GM12878 (cell line): ENCODE measurements at regions not wholly inside any gene's neighbourhood (a gene's known extent, or its start where the extent isn't known, plus 50 kb on each side); places are given as distances from the start of the nearest gene placed in this dataset.
A peak's percentile ranks its signal among the peaks of the same experiment; 100 is the strongest.

Source experiments
- ATAC-seq: fragments of 200-7000 bp; cut with Tn5 transposase; 3 replicates; pipeline ENCODE4 v1.9.1; 2020; ENCODE audit warnings: mild to moderate bottlenecking, moderate library complexity
- BruUV-seq: library from RNA; stranded (reverse); fragments of 400-500 nt; replicated peaks from 2 replicates; lab custom pipeline; 2021; lab: Mats Ljungman, UMichigan
- CTCF ChIA-PET: fragments of 300-600 bp; sonication (Branson Sonifier 250); formaldehyde crosslinking; extraction: SDS; loops from one replicate; lab custom pipeline; 2021; ENCODE audit warnings: inconsistent platforms; lab: Yijun Ruan, JAX
- POLR2A ChIA-PET: fragments of 350-600 bp; formaldehyde crosslinking; extraction: SDS; loops from one replicate; lab custom pipeline; 2021; ENCODE audit warnings: inconsistent platforms; lab: Charles Lee
- RAD21 ChIA-PET: fragments of 300-600 bp; sonication (Branson Sonifier 250); formaldehyde crosslinking; loops from one replicate; lab custom pipeline; 2023; ENCODE audit warnings: antibody characterized with exemption; ENCODE audit not compliant: unreplicated experiment; lab: Charles Lee
- SMC1A ChIA-PET: fragments of 300-600 bp; sonication (Branson Sonifier 250); formaldehyde crosslinking; loops from one replicate; lab custom pipeline; 2023; ENCODE audit not compliant: unreplicated experiment, uncharacterized antibody; lab: Charles Lee
- DNase-seq: peaks from one replicate; pipeline ENCODE4 v3.0.0-alpha.2; 2011; ENCODE audit warnings: low read depth, low spot score
- FAIRE-seq: peaks from 3 replicates; lab custom pipeline; 2011; peaks lifted over from hg19 to GRCh38; lab: Jason Lieb, UNC
- H2AFZ ChIP-seq: 2 replicates; pipeline ENCODE4 v1.6.0; 2011; ENCODE audit warnings: low read depth, low read length, control low read depth; ENCODE audit not compliant: control insufficient read depth
- H3K27ac ChIP-seq: 2 replicates; pipeline ENCODE4 v1.5.1; 2011; ENCODE audit warnings: control low read depth; ENCODE audit not compliant: control insufficient read depth, insufficient read depth
- H3K27me3 ChIP-seq, 2 experiments: replicated peaks in 1 of 2; 2 replicates each; pipeline versions ENCODE4 v1.6.0 to v1.6.1; 2011; ENCODE audit warnings: low read length in 1 of 2; ENCODE audit not compliant: control insufficient read depth in 2 of 2, insufficient read depth in 2 of 2
- H3K36me3 ChIP-seq, 2 experiments: 2 replicates each; pipeline ENCODE4 v1.5.1; 2011; ENCODE audit warnings: low read length in 1 of 2; ENCODE audit not compliant: control insufficient read depth in 2 of 2, insufficient read depth in 2 of 2
- H3K4me1 ChIP-seq: 2 replicates; pipeline ENCODE4 v1.6.1; 2011; ENCODE audit warnings: mild to moderate bottlenecking, low read length, moderate library complexity, mixed read lengths; ENCODE audit not compliant: control insufficient read depth, insufficient read depth
- H3K4me2 ChIP-seq: 2 replicates; pipeline ENCODE4 v1.6.0; 2011; ENCODE audit warnings: control low read depth; ENCODE audit not compliant: control insufficient read depth, insufficient read depth
- H3K4me3 ChIP-seq: fragments of 200-600 bp; sonication (generic); 2 replicates; pipeline ENCODE4 v1.5.1; 2016
- H3K79me2 ChIP-seq: 2 replicates; pipeline ENCODE4 v1.6.0; 2011; ENCODE audit warnings: low read length; ENCODE audit not compliant: control insufficient read depth, insufficient read depth
- H3K9ac ChIP-seq: 2 replicates; pipeline ENCODE4 v1.8.0; 2011; ENCODE audit warnings: low read length, control low read depth, mixed read lengths; ENCODE audit not compliant: control insufficient read depth, insufficient read depth
- H3K9me3 ChIP-seq: replicated peaks from 3 replicates; pipeline ENCODE4 v1.5.1; 2011; ENCODE audit warnings: mild to moderate bottlenecking, low read length; ENCODE audit not compliant: control insufficient read depth, insufficient read depth
- H4K20me1 ChIP-seq: 2 replicates; pipeline ENCODE4 v1.6.0; 2011; ENCODE audit not compliant: control insufficient read depth, insufficient read depth
- ATF2 ChIP-seq: IDR thresholded peaks from 2 replicates; pipeline ENCODE4 v1.6.1; 2012; ENCODE audit warnings: low read length, inconsistent platforms
- KLF5 ChIP-seq: fragments of 450-650 bp; IDR thresholded peaks from 2 replicates; pipeline ENCODE4 v1.6.1; 2014; ENCODE audit warnings: mild to moderate bottlenecking; ENCODE audit not compliant: partially characterized antibody
- LARP7 ChIP-seq: fragments of 450-650 bp; IDR thresholded peaks from 2 replicates; pipeline ENCODE4 v1.6.1; 2017; ENCODE audit warnings: mild to moderate bottlenecking
- NBN ChIP-seq: fragments of 450-650 bp; IDR thresholded peaks from 2 replicates; pipeline ENCODE4 v1.6.1; 2016
- POLR2AphosphoS2 ChIP-seq: IDR thresholded peaks from 2 replicates; pipeline ENCODE4 v1.6.1; 2011; ENCODE audit warnings: low read depth, mild to moderate bottlenecking, low read length, improper control_type of control experiment, moderate library complexity
- TARDBP ChIP-seq: IDR thresholded peaks from 2 replicates; pipeline ENCODE4 v1.6.1; 2016; ENCODE audit warnings: borderline replicate concordance
- ZBTB33 ChIP-seq: fragments of 450-650 bp; IDR thresholded peaks from 2 replicates; pipeline ENCODE4 v1.6.1; 2017; ENCODE audit warnings: mild to moderate bottlenecking
- ZNF24 ChIP-seq: fragments of 450-650 bp; IDR thresholded peaks from 2 replicates; pipeline ENCODE4 v1.6.1; 2017; ENCODE audit warnings: antibody characterized with exemption, mild to moderate bottlenecking
- WGBS: methylation state at CpG from one replicate; pipeline ENCODE4 v1.1.6; 2016; ENCODE audit warnings: low lambda C conversion rate; ENCODE audit not compliant: insufficient replicate concordance, insufficient coverage; ENCODE audit errors: missing lambda C conversion rate; 5-methylcytosine and 5-hydroxymethylcytosine counted together
- in situ Hi-C: fragments of 300-500 bp; cut with MboI; formaldehyde crosslinking; loops from 9 replicates; pipeline ENCODE4 v1.14.3; 2018; ENCODE audit warnings: mixed read lengths
- intact Hi-C: fragments of 100-400 bp; cut with micrococcal nuclease; formaldehyde crosslinking; loops from one replicate; pipeline ENCODE4 v1.14.2; 2022; ENCODE audit not compliant: unreplicated experiment

GRCh38 chr2:8304821-8305766 lies 376.8 kb upstream of the ID2 start:
- no peak overlapping the region for H2AFZ ChIP-seq
- CTCF ChIA-PET: interaction anchor here (0.8 to 5.2 kb wide), 2 partner anchors 8 to 115 kb away, joined by 3 to 25 read pairs; no protein-coding TSS in a partner anchor
- RAD21 ChIA-PET: interaction anchor here (0.6 to 5.6 kb wide), 8 partner anchors 9 to 314 kb away, joined by 3 to 22 read pairs (median 3); no protein-coding TSS in a partner anchor
- POLR2A ChIA-PET: interaction anchor here (1.2 to 5.8 kb wide), 2 partner anchors 8 to 104 kb away, joined by 5 to 30 read pairs; no protein-coding TSS in a partner anchor
- no TSS peak for BruUV-seq
- no peaks in the 10 kb centered on the region for H3K79me2 ChIP-seq
- TF ChIP-seq NBN (no peak), TARDBP (no peak), ZNF24 (peak; percentile 38; the same call in 1 of the 2 replicates), ZBTB33 (no peak), POLR2AphosphoS2 (no peak), KLF5 (no peak), ATF2 (no peak), LARP7 (0 out of 2 replicates have a peak, but pooled peaks have one; percentile 32)
- H3K4me1 ChIP-seq: peaks cover 71% of the 10 kb centered on the region
- no peak overlapping the region for H3K4me2 ChIP-seq
- no peak overlapping the region for H3K4me3 ChIP-seq
- H3K9me3 ChIP-seq: peaks cover 13% of the 10 kb centered on the region
- FAIRE-seq (no peak), DNase-seq (no peak), ATAC-seq (no peak)
- H3K9ac ChIP-seq: no peak overlapping the region
- no peaks in the 10 kb centered on the region; a peak in 2 of 4 replicates for H3K36me3 ChIP-seq
- in situ Hi-C loops (loop anchor here (5.0 kb wide), 3 partner anchors 172 to 377 kb away; partner anchors contain the start of gene ID2), intact Hi-C loops (loop anchor here (5.0 to 10.0 kb wide), 5 partner anchors 72 to 578 kb away; no protein-coding TSS in a partner anchor)
- no peaks in the 10 kb centered on the region for H3K27me3 ChIP-seq
- H4K20me1 ChIP-seq: no peaks in the 10 kb centered on the region
- no peak overlapping the region for H3K27ac ChIP-seq
- WGBS: 90% methylated on average over 18 of the region's 18 CpGs
- SMC1A ChIA-PET: interaction anchor here (0.6 to 16.5 kb wide), 11 partner anchors 8 to 298 kb away, joined by 3 to 352 read pairs (median 4); no protein-coding TSS in a partner anchor
